ENCODE measurements at regions not wholly inside any gene's neighbourhood (a gene's known extent, or its start where the extent isn't known, plus 50 kb on each side); places are given as distances from the start of the nearest gene placed in this dataset.

DNA sequence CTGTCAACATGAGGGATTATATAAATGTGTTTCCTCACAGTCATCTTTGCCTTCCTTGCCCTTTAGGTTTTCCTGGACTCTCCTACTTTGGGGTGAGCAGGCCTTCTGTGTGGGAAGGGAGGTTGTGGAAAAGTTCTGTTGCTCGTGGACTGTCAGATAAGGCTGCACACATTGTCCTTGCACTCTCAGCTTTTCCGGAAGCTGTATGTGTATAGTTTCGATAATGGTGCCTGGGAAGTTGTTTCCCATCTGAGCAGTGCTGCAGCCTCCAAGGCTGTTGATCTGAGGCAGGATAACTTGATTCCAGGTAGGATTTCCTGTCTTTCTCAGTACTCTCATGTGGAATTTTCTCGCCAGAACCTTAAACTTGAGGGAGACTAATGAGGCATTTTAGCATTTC lies 297.8 kb upstream of the AZI2 start:
- intact Hi-C loops (cut with micrococcal nuclease), result no loop called here

- intact Hi-C loops (cut with micrococcal nuclease), result no loop called here
Measured at GRCh38 chr3:28649266-28649665, 300.6 kb upstream of the AZI2 start.

- intact Hi-C loops (cut with micrococcal nuclease), result no loop called here
Measured at GRCh38 chr3:28651159-28651558, 302.5 kb upstream of the AZI2 start.

GRCh38 chr3:28664123-28664522 lies 315.5 kb upstream of the AZI2 start:
- intact Hi-C loops (cut with micrococcal nuclease), result no loop called here

GRCh38 chr3:28667646-28668621 lies 319.3 kb upstream of the AZI2 start:
- intact Hi-C loops (cut with micrococcal nuclease), result loop anchor here (5.0 kb wide), 1 partner anchor 1529 kb away; no protein-coding TSS in a partner anchor

DNA sequence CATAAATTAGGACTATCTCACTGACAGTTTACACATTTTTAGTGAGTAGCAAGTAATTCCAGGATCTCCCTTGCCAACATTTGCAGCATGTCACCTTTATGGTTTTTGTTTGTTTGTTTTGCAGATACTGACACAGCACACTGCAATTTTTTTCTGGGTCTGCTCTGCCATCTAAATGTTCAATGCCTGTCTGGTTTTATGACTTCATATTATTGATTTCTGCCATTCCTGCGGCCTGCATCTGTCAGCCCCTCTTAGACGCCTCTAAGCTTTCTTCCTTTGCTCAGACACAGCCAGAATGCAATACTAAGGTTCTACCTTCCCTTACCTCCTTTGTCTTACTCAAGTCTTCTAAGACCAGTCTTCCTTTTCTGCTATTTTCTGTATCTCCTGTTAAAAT lies 321.2 kb upstream of the AZI2 start:
- intact Hi-C loops (cut with micrococcal nuclease), result loop anchor here (5.0 kb wide), 1 partner anchor 1527 kb away; no protein-coding TSS in a partner anchor

DNA sequence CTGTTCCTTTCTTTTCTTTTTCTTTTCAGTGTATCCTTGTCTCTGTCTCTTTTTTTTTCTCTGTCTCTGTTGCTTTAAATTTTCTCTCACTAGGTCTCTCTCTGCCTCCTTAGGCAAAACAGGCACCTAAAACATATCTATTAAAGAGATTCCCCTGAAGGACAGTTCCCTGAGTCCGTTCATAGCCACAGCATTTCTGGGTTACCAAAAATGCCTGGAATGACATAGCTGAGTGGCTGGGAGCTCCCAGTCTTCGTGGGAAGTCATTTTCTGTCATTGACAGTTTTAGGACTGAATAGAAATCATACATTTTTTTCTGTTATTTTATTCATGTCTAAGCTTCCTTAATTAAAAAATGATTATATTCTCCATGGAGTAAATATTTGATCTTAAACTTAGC lies 323.8 kb upstream of the AZI2 start:
- intact Hi-C loops (cut with micrococcal nuclease), result no loop called here

DNA sequence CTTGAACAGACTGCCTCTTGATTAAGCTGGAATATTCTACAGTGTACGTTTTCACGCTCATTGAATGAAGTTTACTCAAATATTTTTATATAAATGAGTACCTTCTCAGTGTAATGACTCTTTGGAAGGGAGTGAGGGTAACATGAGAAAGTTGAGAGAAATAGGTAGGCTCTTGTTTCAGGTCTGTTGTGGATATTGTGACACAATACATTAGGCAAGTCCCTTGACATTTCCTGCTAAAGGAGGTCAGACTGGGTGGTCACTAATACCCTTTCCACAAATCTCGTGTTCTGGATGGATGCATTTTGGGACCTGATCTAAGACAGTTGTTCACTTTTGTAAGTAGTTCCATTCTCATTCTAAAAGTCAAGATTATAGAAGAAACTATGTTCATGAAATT lies 324.8 kb upstream of the AZI2 start:
- intact Hi-C loops (cut with micrococcal nuclease), result no loop called here

DNA sequence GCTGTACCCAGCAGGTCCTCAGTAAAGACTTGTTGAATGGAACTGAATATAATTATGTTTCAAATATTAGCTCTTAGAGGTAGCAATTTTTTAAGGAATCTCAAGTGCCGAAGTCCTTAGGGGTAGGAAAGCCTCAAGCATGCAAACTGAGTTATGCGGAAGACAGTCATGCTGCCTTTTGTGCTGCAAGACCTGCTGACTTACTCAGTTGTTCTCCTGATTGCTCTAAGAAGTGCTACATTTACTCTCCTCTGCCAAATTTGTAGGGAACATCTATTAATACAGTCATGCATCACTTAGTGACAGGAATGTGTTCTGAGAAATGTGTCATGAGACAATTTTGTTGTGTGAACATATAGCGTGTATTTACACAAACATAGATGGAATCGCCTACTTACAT lies 325.6 kb upstream of the AZI2 start:
- intact Hi-C loops (cut with micrococcal nuclease), result no loop called here

- intact Hi-C loops (cut with micrococcal nuclease), result no loop called here
Measured at GRCh38 chr3:28677581-28677980, 329.0 kb upstream of the AZI2 start.

DNA sequence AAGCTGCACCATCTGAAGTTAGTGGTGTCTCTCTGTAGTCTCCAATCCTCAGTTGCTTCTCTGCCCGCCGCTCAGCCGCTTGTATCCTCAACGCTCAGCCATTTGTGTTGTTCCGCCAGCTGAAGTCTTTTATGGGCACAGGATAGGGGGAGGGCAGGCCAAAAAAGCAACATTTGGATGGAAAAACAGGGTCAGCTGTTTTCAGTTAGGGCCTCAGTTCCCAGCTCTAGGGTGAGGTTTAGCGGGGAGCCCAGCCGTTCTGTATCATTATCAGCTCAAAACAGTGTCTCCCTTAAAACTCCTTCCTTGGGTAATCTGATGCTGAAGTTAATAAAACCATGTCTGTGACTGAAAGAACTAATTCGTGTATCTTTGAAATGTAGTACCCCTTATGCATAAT lies 329.5 kb upstream of the AZI2 start:
- intact Hi-C loops (cut with micrococcal nuclease), result no loop called here

DNA sequence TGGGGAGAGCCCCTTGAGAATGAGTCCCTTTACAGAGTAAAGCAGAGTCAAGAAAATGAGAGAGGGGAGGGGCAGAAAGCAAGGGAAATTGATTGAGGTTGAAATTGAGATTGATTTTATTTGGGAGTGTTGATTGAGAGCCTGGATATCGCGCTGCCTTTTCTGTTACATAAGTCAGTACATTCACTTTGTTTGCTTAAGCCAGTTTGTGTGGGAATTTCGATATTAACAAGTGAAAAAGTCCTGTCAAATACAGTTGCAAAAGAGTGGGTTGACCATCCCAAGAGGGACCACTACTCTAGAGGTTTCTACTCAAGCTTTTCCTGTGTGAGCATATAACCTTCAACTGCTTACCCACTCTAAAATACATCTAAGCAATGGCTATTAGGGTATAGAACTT lies 331.4 kb upstream of the AZI2 start:
- intact Hi-C loops (cut with micrococcal nuclease), result no loop called here

DNA sequence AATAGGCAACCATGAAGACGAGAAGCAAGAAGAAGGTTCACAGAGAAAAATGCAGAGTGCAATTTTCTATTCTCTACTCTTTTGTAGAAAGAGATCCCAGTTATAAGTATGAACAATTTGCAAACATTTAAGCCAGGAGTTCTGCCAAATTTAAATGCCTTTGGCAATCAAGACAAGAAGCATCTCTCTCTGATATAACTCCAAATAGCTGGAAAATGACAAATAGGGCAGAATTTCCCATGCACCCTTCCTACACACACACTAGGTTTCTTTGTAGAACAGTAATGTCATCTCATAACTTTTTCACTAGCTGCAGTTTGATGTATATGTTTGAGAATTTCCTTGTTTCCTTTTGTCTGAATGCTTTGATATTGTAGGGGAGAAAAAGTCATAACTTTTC lies 333.5 kb upstream of the AZI2 start:
- intact Hi-C loops (cut with micrococcal nuclease), result no loop called here

- intact Hi-C loops (cut with micrococcal nuclease), result no loop called here
Measured at GRCh38 chr3:28690176-28690575, 341.6 kb upstream of the AZI2 start.

- intact Hi-C loops (cut with micrococcal nuclease), result no loop called here
Measured at GRCh38 chr3:28698706-28699105, 350.1 kb upstream of the AZI2 start.

DNA sequence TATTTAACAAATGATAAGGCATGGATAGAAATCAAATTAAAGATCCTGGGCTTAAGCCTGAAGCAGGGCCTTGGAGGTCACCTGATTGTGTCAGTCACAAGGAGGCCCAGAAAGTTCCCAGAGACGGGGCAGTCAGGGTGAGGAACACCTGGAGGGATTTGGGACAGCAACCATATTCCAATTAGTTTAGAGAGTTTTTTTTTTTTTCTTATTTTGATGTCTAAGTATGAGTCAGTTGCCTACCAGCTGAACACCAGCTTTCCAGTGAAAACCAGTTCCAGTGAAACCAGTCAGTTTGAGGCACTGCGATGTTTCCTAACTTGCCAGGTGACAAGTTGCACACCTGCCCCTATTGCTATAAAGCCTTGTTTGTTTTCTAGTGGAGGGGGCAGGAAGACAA lies 350.7 kb upstream of the AZI2 start:
- intact Hi-C loops (cut with micrococcal nuclease), result no loop called here

DNA sequence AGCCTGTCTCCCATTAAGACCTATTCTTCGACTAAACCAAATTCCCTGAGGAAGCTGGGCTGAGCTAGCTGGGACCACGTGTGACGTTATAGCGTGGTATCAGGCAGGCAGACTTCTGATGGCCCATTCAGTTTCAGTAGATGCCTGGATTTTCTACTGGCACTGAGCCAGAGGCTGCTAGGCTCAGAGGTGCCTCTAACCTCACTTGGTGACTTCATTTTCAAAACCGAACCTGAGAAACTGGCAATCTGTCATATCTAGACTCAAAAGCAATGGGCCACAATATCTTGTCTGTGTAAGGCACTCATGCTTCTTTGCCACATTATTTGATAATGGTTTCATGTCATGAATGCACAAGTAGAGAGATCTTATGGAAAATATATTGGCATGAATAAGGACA lies 352.1 kb upstream of the AZI2 start:
- intact Hi-C loops (cut with micrococcal nuclease), result no loop called here

DNA sequence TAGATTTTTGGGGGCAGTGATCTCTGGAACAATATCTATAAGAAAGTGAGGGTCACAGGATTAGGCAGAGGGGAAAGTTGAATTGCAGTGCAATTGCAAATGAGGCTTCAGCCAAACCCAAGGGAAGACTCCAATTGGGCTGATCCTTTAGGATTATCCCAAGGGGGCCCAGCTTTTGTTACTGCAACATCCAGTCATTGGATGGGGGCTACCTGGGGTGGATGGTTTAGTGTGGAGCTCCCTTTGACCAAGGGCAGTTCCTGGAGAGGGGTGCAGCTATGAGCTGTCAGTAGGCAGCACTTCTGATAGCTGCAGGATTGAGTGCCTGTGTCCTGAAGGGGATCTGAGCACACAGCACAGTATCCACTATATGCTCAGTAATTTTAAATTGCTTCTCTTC lies 355.2 kb upstream of the AZI2 start:
- intact Hi-C loops (cut with micrococcal nuclease), result no loop called here

GRCh38 chr3:28711293-28711692 lies 362.7 kb upstream of the AZI2 start:
- intact Hi-C loops (cut with micrococcal nuclease), result no loop called here

DNA sequence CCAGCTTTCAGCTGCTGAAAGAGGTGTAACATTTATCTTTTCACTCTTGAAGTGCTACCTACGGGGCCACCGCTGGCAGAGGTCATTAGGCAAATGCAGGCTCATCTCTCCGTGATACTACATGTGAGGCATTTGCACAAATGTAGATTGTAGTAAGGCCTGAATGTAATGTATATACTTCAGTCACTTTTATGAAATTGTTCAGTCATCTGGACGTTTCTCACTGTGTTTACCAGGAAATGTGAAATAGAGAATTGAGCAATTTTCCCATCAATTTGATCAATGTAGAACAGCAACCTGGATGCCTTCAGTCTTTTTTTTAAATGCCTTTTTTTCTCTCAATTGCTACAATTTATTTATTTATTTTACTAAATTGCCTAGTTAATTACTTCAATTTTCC lies 368.3 kb upstream of the AZI2 start:
- intact Hi-C loops (cut with micrococcal nuclease), result no loop called here

DNA sequence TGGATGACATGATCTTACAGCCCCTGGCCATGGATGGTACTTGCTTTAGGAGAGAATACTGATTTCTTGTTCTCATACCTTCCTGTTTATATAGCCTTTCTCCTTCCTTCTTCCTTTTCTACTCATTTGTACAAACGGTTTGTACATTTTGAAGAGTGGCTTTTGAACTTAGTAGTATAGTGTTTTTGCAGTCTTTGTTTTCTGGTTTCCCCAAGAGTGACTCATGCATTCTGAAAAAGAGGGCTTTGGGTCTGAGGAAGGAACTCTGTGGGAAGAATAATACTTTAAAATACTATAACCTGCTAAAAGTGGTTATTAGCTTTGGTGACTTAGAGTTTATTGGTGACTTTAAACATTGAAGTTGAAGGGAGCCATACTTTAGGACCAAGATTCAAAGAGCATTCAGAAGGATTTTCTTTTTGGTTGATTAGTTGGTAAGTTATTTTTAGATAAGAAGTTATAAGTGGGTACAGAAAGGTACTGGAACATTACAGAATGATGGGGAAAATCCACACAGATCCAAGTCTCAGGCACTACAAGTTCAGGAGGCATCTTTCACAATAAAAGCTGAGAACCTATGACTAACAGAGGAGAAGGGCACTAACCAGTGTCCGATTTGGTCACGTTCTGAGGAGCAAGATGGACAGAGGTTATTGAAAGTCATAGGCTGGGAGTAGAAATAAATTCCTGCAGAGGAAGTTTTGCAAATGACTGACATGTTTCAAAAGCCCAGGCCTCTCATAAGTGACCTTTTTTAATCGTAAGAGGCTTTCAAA lies 369.6 kb upstream of the AZI2 start:
- intact Hi-C loops (cut with micrococcal nuclease), result no loop called here

GRCh38 chr3:28726840-28727239 lies 378.2 kb upstream of the AZI2 start:
- intact Hi-C loops (cut with micrococcal nuclease), result no loop called here
